SU-DHL-6 (cell line): ENCODE measurements at regions not wholly inside any gene's neighbourhood (a gene's known extent, or its start where the extent isn't known, plus 50 kb on each side); places are given as distances from the start of the nearest gene placed in this dataset.

Experiments
- CTCF ChIP-seq: fragments of 200-600 bp; sonication (generic); IDR thresholded peaks from one replicate; pipeline ENCODE4 v1.5.1; 2017; ENCODE audit warnings: antibody characterized with exemption, mild to moderate bottlenecking, low read length, moderate library complexity; ENCODE audit not compliant: insufficient read depth, poor library complexity, severe bottlenecking
- EZH2phosphoT487 ChIP-seq: fragments of 200-600 bp; sonication (generic), shearing (Covaris generic); conservative IDR thresholded peaks from 2 replicates; pipeline ENCODE4 v1.6.1; 2018; ENCODE audit warnings: mild to moderate bottlenecking, antibody characterized with exemption, low read length, moderate library complexity, mixed read lengths

- no peak for TF ChIP-seq EZH2phosphoT487
- TF ChIP-seq CTCF: no peak
Observed at GRCh38 chr5:52705720-52706119, 82.0 kb upstream of the ITGA1 start.
